GM23338 (cell line): ENCODE measurements at regions not wholly inside any gene's neighbourhood (a gene's known extent, or its start where the extent isn't known, plus 50 kb on each side); places are given as distances from the start of the nearest gene placed in this dataset.
"Not testable (repeated sequence)": the region's sequence is repeated elsewhere in the genome, so short reads cannot be mapped to it uniquely, and the experiment has no call there.

Source experiments
- CTCF ChIP-seq, 2 experiments: fragments of 200-600 bp in 1 of 2; sonication (generic) in 1 of 2; conservative IDR thresholded peaks; 2 replicates each; pipeline versions ENCODE4 v1.5.1 to v1.6.1; 2016 to 2017; ENCODE audit warnings: antibody characterized with exemption in 2 of 2, low read depth in 2 of 2, mild to moderate bottlenecking in 2 of 2, moderate library complexity in 1 of 2
- ETS1 ChIP-seq: IDR thresholded peaks from 2 replicates; pipeline ENCODE4 v1.6.1; 2016; ENCODE audit warnings: antibody characterized with exemption

- TF ChIP-seq CTCF (conservative IDR thresholded peaks at IDR 0.05; ENCODE audit: low read depth in 2 of 2); ETS1: not testable (repeated sequence)
Measured at GRCh38 chr12:61590864-61591263, 669.3 kb upstream of the USP15 start.
